NCI-H82 treated with DMSO at 0.1 percent for 48 hours (cell line): ENCODE measurements at regions not wholly inside any gene's neighbourhood (a gene's known extent, or its start where the extent isn't known, plus 50 kb on each side); places are given as distances from the start of the nearest gene placed in this dataset.

ENCODE experiments used
- DNase-seq: peaks from one replicate; lab custom pipeline; 2025; ENCODE audit not compliant: unreplicated experiment; lab: John Stamatoyannopoulos, UW

GRCh38 chr21:23003951-23004350, 2005.7 kb downstream of the NCAM2 start:
- DNase-seq, result no peak

- DNase-seq, result peak; percentile 35
Measured at GRCh38 chr21:23008601-23009202, 2010.5 kb downstream of the NCAM2 start.

- no peak for DNase-seq
Measured at GRCh38 chr21:23009360-23009759, 2011.2 kb downstream of the NCAM2 start.

GRCh38 chr21:23014021-23014420, 2015.8 kb downstream of the NCAM2 start:
- DNase-seq, result no peak

GRCh38 chr21:23016617-23017016, 2018.4 kb downstream of the NCAM2 start:
- DNase-seq, result no peak

- no peak for DNase-seq
Measured at GRCh38 chr21:23017989-23018388, 2019.8 kb downstream of the NCAM2 start.

GRCh38 chr21:23020969-23021368, 2022.8 kb downstream of the NCAM2 start:
- DNase-seq, result no peak

- DNase-seq, result no peak
Measured at GRCh38 chr21:23021481-23021880, 2023.3 kb downstream of the NCAM2 start.

- DNase-seq, result no peak
Measured at GRCh38 chr21:23026878-23027277, 2028.7 kb downstream of the NCAM2 start.

- DNase-seq, result no peak
Measured at GRCh38 chr21:23039846-23040245, 2041.6 kb downstream of the NCAM2 start.

GRCh38 chr21:23045955-23046354, 2047.7 kb downstream of the NCAM2 start:
- DNase-seq, result no peak

GRCh38 chr21:23067672-23068071, 2069.5 kb downstream of the NCAM2 start:
- DNase-seq, result no peak

- DNase-seq, result no peak
Measured at GRCh38 chr21:23083242-23083641, 2085.0 kb downstream of the NCAM2 start.

- no peak for DNase-seq
Measured at GRCh38 chr21:23093259-23093658, 2095.1 kb downstream of the NCAM2 start.

GRCh38 chr21:23099185-23099584, 2101.0 kb downstream of the NCAM2 start:
- DNase-seq, result no peak

- DNase-seq, result no peak
Measured at GRCh38 chr21:23101111-23101510, 2102.9 kb downstream of the NCAM2 start.

- DNase-seq, result no peak
Measured at GRCh38 chr21:23108533-23108932, 2110.3 kb downstream of the NCAM2 start.

GRCh38 chr21:23111070-23111600, 2112.9 kb downstream of the NCAM2 start:
- DNase-seq, result no peak

GRCh38 chr21:23119491-23119890, 2121.3 kb downstream of the NCAM2 start:
- no peak for DNase-seq

- no peak for DNase-seq
Measured at GRCh38 chr21:23127973-23128372, 2129.8 kb downstream of the NCAM2 start.

GRCh38 chr21:23130308-23130707, 2132.1 kb downstream of the NCAM2 start:
- DNase-seq, result no peak

- DNase-seq, result no peak
Measured at GRCh38 chr21:23131177-23131576, 2133.0 kb downstream of the NCAM2 start.

- DNase-seq, result no peak
Measured at GRCh38 chr21:23138797-23139196, 2140.6 kb downstream of the NCAM2 start.
